ENCODE measurements at regions not wholly inside any gene's neighbourhood (a gene's known extent, or its start where the extent isn't known, plus 50 kb on each side); places are given as distances from the start of the nearest gene placed in this dataset.

GRCh38 chr7:17709127-17709526 lies 231.2 kb downstream of the SNX13 start:
- H3K27me3 ChIP-seq, result no peaks in the 10 kb centered on the region

GRCh38 chr7:17709599-17709998 lies 230.7 kb downstream of the SNX13 start:
- Histone ChIP-seq H3K9me3 (no peaks in the 10 kb centered on the region), H3K36me3 (no peaks in the 10 kb centered on the region), H3K27me3 (no peaks in the 10 kb centered on the region), H3K4me3 (ENCODE audit: low read depth in 1 of 2, low read length in 1 of 2) (no peak overlapping the region), H3K4me1 (ENCODE audit: control insufficient read depth in 1 of 2, insufficient read depth in 1 of 2, low read depth in 1 of 2, low read length in 1 of 2) (no peaks in the 10 kb centered on the region), H3K27ac (no peak overlapping the region)
- TF ChIP-seq CTCF (IDR thresholded peaks at IDR 0.05), result no peak

More at GRCh38 chr7:17709127-17709526, 231.2 kb downstream of the SNX13 start:
- Histone ChIP-seq H3K4me3 (ENCODE audit: low read depth in 1 of 2, low read length in 1 of 2) (no peak overlapping the region), H3K9me3 (no peaks in the 10 kb centered on the region), H3K27ac (no peak overlapping the region), H3K36me3 (no peaks in the 10 kb centered on the region), H3K4me1 (ENCODE audit: control insufficient read depth in 1 of 2, insufficient read depth in 1 of 2, low read depth in 1 of 2, low read length in 1 of 2) (no peaks in the 10 kb centered on the region)
- TF ChIP-seq CTCF (IDR thresholded peaks at IDR 0.05), result no peak

- no peaks in the 10 kb centered on the region for H3K36me3 ChIP-seq
Observed at GRCh38 chr7:17710312-17710711, 230.0 kb downstream of the SNX13 start.

GRCh38 chr7:17713584-17713983 lies 226.7 kb downstream of the SNX13 start:
- TF ChIP-seq CTCF (IDR thresholded peaks at IDR 0.05), result no peak
- H3K27ac ChIP-seq, result no peak overlapping the region
- no peaks in the 10 kb centered on the region for H3K36me3 ChIP-seq
- no peaks in the 10 kb centered on the region for H3K4me1 ChIP-seq (ENCODE audit: control insufficient read depth in 1 of 2, insufficient read depth in 1 of 2, low read depth in 1 of 2, low read length in 1 of 2)
- H3K27me3 ChIP-seq, result no peaks in the 10 kb centered on the region
- H3K4me3 ChIP-seq (ENCODE audit: low read depth in 1 of 2, low read length in 1 of 2), result no peak overlapping the region
- H3K9me3 ChIP-seq, result no peaks in the 10 kb centered on the region

More at GRCh38 chr7:17710312-17710711, 230.0 kb downstream of the SNX13 start:
- Histone ChIP-seq H3K27ac (no peak overlapping the region), H3K4me3 (ENCODE audit: low read depth in 1 of 2, low read length in 1 of 2) (no peak overlapping the region), H3K9me3 (no peaks in the 10 kb centered on the region), H3K27me3 (no peaks in the 10 kb centered on the region), H3K4me1 (ENCODE audit: control insufficient read depth in 1 of 2, insufficient read depth in 1 of 2, low read depth in 1 of 2, low read length in 1 of 2) (no peaks in the 10 kb centered on the region)
- no peak for TF ChIP-seq CTCF (IDR thresholded peaks at IDR 0.05)

- TF ChIP-seq CTCF (IDR thresholded peaks at IDR 0.05), result no peak
- H3K36me3 ChIP-seq, result no peaks in the 10 kb centered on the region
- no peak overlapping the region for H3K4me3 ChIP-seq (ENCODE audit: low read depth in 1 of 2, low read length in 1 of 2)
- no peak overlapping the region for H3K27ac ChIP-seq
- H3K9me3 ChIP-seq, result no peaks in the 10 kb centered on the region
- H3K4me1 ChIP-seq (ENCODE audit: control insufficient read depth in 1 of 2, insufficient read depth in 1 of 2, low read depth in 1 of 2, low read length in 1 of 2), result no peaks in the 10 kb centered on the region
- H3K27me3 ChIP-seq, result no peaks in the 10 kb centered on the region
Observed at GRCh38 chr7:17716816-17717215, 223.5 kb downstream of the SNX13 start.

- no peaks in the 10 kb centered on the region for H3K36me3 ChIP-seq
Observed at GRCh38 chr7:17719998-17720397, 220.3 kb downstream of the SNX13 start.

More at GRCh38 chr7:17719998-17720397, 220.3 kb downstream of the SNX13 start:
- no peaks in the 10 kb centered on the region for H3K27me3 ChIP-seq
- TF ChIP-seq CTCF (IDR thresholded peaks at IDR 0.05), result no peak
- no peaks in the 10 kb centered on the region for H3K9me3 ChIP-seq
- H3K4me1 ChIP-seq (ENCODE audit: control insufficient read depth in 1 of 2, insufficient read depth in 1 of 2, low read depth in 1 of 2, low read length in 1 of 2), result no peaks in the 10 kb centered on the region
- no peak overlapping the region for H3K27ac ChIP-seq
- no peak overlapping the region for H3K4me3 ChIP-seq (ENCODE audit: low read depth in 1 of 2, low read length in 1 of 2)
